ENCODE measurements at regions not wholly inside any gene's neighbourhood (a gene's known extent, or its start where the extent isn't known, plus 50 kb on each side); places are given as distances from the start of the nearest gene placed in this dataset.

DNA sequence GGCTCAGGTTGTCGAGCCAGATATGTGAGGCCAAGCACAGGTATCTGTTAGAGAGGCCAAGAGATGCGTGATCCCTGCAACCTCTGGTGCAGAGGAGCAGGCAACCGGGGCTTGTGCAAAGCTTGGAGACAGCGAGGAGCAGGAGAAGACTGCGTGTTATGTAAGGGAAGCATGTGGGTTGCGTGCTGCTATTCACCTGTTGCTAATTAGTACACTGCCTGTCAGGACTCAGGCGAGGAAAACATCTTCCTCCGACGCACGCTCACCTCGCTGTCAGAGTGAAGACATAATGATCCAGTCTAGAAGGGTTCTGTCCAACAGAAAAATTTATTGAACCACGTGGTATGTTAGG lies 102.5 kb downstream of the HNRNPLL start:
- 79% methylated on average over 12 of the region's 12 CpGs for WGBS (ENCODE audit: missing lambda C conversion rate)
- Histone ChIP-seq H3K4me1 (peaks cover 11% of the 10 kb centered on the region; the same call in 2 of the 3 replicates), H3K27ac (no peak overlapping the region), H3K9me3 (peaks cover 11% of the 10 kb centered on the region; the same call in 2 of the 3 replicates), H3K4me2 (no peak overlapping the region), H3K4me3 (no peak overlapping the region)
- ATAC-seq, result no peak
- no peak for DNase-seq (ENCODE audit: low read depth in 1 of 2, low spot score in 1 of 2)
- TF ChIP-seq GATA3 (IDR thresholded peaks at IDR 0.05; ENCODE audit: borderline replicate concordance), result no peak
- TF ChIP-seq HDAC2 (IDR thresholded peaks at IDR 0.05), result no peak
- TF ChIP-seq CBX2 (IDR thresholded peaks at IDR 0.05; ENCODE audit: borderline replicate concordance, low read depth), result no peak
- TF ChIP-seq, protein P1, sequence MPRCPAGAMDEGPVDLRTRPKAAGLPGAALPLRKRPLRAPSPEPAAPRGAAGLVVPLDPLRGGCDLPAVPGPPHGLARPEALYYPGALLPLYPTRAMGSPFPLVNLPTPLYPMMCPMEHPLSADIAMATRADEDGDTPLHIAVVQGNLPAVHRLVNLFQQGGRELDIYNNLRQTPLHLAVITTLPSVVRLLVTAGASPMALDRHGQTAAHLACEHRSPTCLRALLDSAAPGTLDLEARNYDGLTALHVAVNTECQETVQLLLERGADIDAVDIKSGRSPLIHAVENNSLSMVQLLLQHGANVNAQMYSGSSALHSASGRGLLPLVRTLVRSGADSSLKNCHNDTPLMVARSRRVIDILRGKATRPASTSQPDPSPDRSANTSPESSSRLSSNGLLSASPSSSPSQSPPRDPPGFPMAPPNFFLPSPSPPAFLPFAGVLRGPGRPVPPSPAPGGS (IDR thresholded peaks at IDR 0.05), result no peak
- TF ChIP-seq, protein P2, sequence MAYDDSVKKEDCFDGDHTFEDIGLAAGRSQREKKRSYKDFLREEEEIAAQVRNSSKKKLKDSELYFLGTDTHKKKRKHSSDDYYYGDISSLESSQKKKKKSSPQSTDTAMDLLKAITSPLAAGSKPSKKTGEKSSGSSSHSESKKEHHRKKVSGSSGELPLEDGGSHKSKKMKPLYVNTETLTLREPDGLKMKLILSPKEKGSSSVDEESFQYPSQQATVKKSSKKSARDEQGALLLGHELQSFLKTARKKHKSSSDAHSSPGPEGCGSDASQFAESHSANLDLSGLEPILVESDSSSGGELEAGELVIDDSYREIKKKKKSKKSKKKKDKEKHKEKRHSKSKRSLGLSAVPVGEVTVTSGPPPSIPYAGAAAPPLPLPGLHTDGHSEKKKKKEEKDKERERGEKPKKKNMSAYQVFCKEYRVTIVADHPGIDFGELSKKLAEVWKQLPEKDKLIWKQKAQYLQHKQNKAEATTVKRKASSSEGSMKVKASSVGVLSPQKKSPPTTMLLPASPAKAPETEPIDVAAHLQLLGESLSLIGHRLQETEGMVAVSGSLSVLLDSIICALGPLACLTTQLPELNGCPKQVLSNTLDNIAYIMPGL (CRISPR knock-in tag; IDR thresholded peaks at IDR 0.05; ENCODE audit: borderline replicate concordance), result no peak
- no peak for TF ChIP-seq ZNF302 (CRISPR knock-in tag; IDR thresholded peaks at IDR 0.05)
- TF ChIP-seq FOSL2 (IDR thresholded peaks at IDR 0.05), result no peak
- TF ChIP-seq FOSL2 (CRISPR knock-in tag; IDR thresholded peaks at IDR 0.05), result no peak
- no peak for TF ChIP-seq FOSB (CRISPR knock-in tag; IDR thresholded peaks at IDR 0.05)
- TF ChIP-seq TP53 (CRISPR knock-in tag; IDR thresholded peaks at IDR 0.05), result no peak
- TF ChIP-seq SREBF2 (IDR thresholded peaks at IDR 0.05), result no peak
- no peak for TF ChIP-seq CHD2 (IDR thresholded peaks at IDR 0.05; ENCODE audit: low read length, partially characterized antibody)
- TF ChIP-seq, protein P3, sequence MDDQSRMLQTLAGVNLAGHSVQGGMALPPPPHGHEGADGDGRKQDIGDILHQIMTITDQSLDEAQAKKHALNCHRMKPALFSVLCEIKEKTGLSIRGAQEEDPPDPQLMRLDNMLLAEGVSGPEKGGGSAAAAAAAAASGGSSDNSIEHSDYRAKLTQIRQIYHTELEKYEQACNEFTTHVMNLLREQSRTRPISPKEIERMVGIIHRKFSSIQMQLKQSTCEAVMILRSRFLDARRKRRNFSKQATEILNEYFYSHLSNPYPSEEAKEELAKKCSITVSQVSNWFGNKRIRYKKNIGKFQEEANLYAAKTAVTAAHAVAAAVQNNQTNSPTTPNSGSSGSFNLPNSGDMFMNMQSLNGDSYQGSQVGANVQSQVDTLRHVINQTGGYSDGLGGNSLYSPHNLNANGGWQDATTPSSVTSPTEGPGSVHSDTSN (IDR thresholded peaks at IDR 0.05), result no peak
- FAIRE-seq, result no peak
- ChIA-PET CTCF (interaction anchor here (1.5 to 2.3 kb wide), 2 partner anchors 12 to 184 kb away, joined by 3 to 7 read pairs; no protein-coding TSS in a partner anchor), POLR2A (no interaction called here)

DNA sequence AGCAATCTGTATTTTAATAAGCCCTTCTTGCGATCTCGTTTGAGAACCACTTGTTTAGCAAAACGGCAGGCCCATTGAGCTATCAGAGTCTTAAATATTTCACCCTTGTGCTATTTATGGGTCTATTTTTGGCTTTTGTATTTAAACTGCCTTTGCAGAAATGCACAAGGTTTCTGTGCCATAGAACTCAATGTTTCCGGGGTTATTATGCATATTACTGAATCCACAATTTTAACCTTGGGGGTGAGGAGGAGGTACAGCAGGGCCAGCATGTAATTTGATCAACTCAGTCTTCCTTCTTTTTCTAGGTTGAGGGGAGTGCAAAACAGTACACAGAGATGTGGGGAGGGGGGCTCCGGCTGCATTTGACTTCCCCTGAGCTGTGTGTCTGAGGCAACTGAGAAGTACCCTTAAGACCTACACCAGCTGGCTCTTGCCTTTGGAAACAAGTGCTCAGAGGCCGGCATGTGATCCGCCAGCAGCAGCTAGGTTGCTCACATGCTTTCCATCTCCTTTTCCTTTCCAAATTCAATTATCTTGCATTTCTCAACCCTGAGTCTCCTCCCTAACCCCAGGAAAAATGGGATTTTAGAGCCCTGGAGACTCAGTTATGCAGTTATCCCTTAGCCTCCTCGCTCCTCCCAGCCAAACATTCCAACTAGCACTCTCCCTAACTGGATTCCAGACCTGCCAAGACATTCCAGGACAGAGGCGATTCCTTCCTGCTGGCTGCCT lies 103.0 kb downstream of the HNRNPLL start:
- Histone ChIP-seq H3K27ac (no peak overlapping the region), H3K4me3 (no peak overlapping the region), H3K4me1 (peaks cover 11% of the 10 kb centered on the region; the same call in 2 of the 3 replicates), H3K4me2 (no peak overlapping the region), H3K9me3 (peaks cover 11% of the 10 kb centered on the region; the same call in 2 of the 3 replicates)
- ATAC-seq (no peak; a peak in 1 of 6 replicates), FAIRE-seq (no peak), DNase-seq (ENCODE audit: low read depth in 1 of 2, low spot score in 1 of 2) (no peak)
- TF ChIP-seq FOXS1 (CRISPR knock-in tag; IDR thresholded peaks at IDR 0.05) (no peak), RAD21 (conservative IDR thresholded peaks at IDR 0.05 in 1 of 2, IDR thresholded peaks at IDR 0.05 in 1 of 2) (no peak), MAZ (IDR thresholded peaks at IDR 0.05; ENCODE audit: borderline replicate concordance, low read depth, low read length) (no peak), NR3C1 (IDR thresholded peaks at IDR 0.05) (no peak), ZSCAN20 (CRISPR knock-in tag; IDR thresholded peaks at IDR 0.05) (no peak), ESRRA (IDR thresholded peaks at IDR 0.05; ENCODE audit: borderline replicate concordance, low read length) (no peak), JUNB (IDR thresholded peaks at IDR 0.05) (no peak), RNF2 (IDR thresholded peaks at IDR 0.05; ENCODE audit: borderline replicate concordance, low read depth) (no peak), PHF8 (IDR thresholded peaks at IDR 0.05; ENCODE audit: borderline replicate concordance, low read depth) (no peak), MAFK (IDR thresholded peaks at IDR 0.05; ENCODE audit: partially characterized antibody) (no peak), POLR2AphosphoS2 (conservative IDR thresholded peaks at IDR 0.05; ENCODE audit: low read length) (no peak), CBX2 (IDR thresholded peaks at IDR 0.05; ENCODE audit: borderline replicate concordance, low read depth) (no peak), POLR2A (IDR thresholded peaks at IDR 0.05; ENCODE audit: low read length) (no peak)
- TF ChIP-seq, protein P3 (IDR thresholded peaks at IDR 0.05), result no peak
- TF ChIP-seq, protein P4, sequence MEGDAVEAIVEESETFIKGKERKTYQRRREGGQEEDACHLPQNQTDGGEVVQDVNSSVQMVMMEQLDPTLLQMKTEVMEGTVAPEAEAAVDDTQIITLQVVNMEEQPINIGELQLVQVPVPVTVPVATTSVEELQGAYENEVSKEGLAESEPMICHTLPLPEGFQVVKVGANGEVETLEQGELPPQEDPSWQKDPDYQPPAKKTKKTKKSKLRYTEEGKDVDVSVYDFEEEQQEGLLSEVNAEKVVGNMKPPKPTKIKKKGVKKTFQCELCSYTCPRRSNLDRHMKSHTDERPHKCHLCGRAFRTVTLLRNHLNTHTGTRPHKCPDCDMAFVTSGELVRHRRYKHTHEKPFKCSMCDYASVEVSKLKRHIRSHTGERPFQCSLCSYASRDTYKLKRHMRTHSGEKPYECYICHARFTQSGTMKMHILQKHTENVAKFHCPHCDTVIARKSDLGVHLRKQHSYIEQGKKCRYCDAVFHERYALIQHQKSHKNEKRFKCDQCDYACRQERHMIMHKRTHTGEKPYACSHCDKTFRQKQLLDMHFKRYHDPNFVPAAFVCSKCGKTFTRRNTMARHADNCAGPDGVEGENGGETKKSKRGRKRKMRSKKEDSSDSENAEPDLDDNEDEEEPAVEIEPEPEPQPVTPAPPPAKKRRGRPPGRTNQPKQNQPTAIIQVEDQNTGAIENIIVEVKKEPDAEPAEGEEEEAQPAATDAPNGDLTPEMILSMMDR (IDR thresholded peaks at IDR 0.05), result no peak
- TF ChIP-seq, protein P5, sequence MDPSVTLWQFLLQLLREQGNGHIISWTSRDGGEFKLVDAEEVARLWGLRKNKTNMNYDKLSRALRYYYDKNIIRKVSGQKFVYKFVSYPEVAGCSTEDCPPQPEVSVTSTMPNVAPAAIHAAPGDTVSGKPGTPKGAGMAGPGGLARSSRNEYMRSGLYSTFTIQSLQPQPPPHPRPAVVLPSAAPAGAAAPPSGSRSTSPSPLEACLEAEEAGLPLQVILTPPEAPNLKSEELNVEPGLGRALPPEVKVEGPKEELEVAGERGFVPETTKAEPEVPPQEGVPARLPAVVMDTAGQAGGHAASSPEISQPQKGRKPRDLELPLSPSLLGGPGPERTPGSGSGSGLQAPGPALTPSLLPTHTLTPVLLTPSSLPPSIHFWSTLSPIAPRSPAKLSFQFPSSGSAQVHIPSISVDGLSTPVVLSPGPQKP (IDR thresholded peaks at IDR 0.05; ENCODE audit: low read depth, low read length), result no peak
- WGBS (ENCODE audit: missing lambda C conversion rate), result 81% methylated on average over 9 of the region's 9 CpGs
- POLR2A ChIA-PET, result no interaction called here
- CTCF ChIA-PET, result interaction anchor here (0.5 to 2.3 kb wide), 6 partner anchors 8 to 184 kb away, joined by 3 to 7 read pairs (median 3); no protein-coding TSS in a partner anchor

Measured in A549 (cell line).